IMR-90 (cell line): ENCODE measurements at regions not wholly inside any gene's neighbourhood (a gene's known extent, or its start where the extent isn't known, plus 50 kb on each side); places are given as distances from the start of the nearest gene placed in this dataset.

Experiments used
- ATAC-seq: fragments of 200-7000 bp; cut with Tn5 transposase; 2 replicates; pipeline ENCODE4 v1.9.1; 2020; ENCODE audit warnings: low read depth, mild to moderate bottlenecking, moderate library complexity
- BruUV-seq: library from RNA; stranded (reverse); fragments of 400-500 nt; replicated peaks from 2 replicates; lab custom pipeline; 2021; lab: Mats Ljungman, UMichigan
- CTCF ChIA-PET: fragments of 300-600 bp; formaldehyde crosslinking; extraction: SDS; loops from one replicate; lab custom pipeline; 2021; ENCODE audit warnings: antibody characterized with exemption; lab: Yijun Ruan, JAX
- POLR2A ChIA-PET: fragments of 300-600 bp; sonication (Branson Sonifier 250); formaldehyde crosslinking; loops from one replicate; lab custom pipeline; 2022; ENCODE audit warnings: antibody characterized with exemption; ENCODE audit not compliant: unreplicated experiment; lab: Charles Lee
- DNase-seq: peaks from one replicate; pipeline ENCODE4 v3.0.0; 2013
- H2AFZ ChIP-seq: replicated peaks from 2 replicates; pipeline ENCODE3; 2013; ENCODE audit warnings: low read length, mild to moderate bottlenecking; ENCODE audit not compliant: poor library complexity
- H2AK5ac ChIP-seq: 2 replicates; pipeline ENCODE4 v1.6.1; 2013; ENCODE audit warnings: low read depth, low read length, inconsistent platforms
- H2AK9ac ChIP-seq: replicated peaks from 2 replicates; pipeline ENCODE3; 2013; ENCODE audit warnings: mild to moderate bottlenecking, low read depth, low read length, moderate library complexity; ENCODE audit not compliant: poor library complexity
- H2BK120ac ChIP-seq: 2 replicates; pipeline ENCODE4 v1.6.1; 2013; ENCODE audit warnings: low read depth, low read length, inconsistent platforms
- H2BK15ac ChIP-seq: 3 replicates; pipeline ENCODE4 v1.6.1; 2013; ENCODE audit warnings: low read depth, low read length, inconsistent platforms
- H2BK20ac ChIP-seq: 2 replicates; pipeline ENCODE4 v1.6.1; 2013; ENCODE audit warnings: low read depth, mild to moderate bottlenecking, inconsistent platforms, low read length, moderate library complexity
- H2BK5ac ChIP-seq: 2 replicates; pipeline ENCODE4 v1.6.1; 2013; ENCODE audit warnings: mild to moderate bottlenecking, low read depth, low read length, inconsistent platforms; ENCODE audit not compliant: poor library complexity, severe bottlenecking
- H3K14ac ChIP-seq: replicated peaks from 2 replicates; pipeline ENCODE4 v1.6.1; 2013; ENCODE audit warnings: low read depth, low read length, inconsistent platforms
- H3K18ac ChIP-seq: 2 replicates; pipeline ENCODE4 v1.6.1; 2013; ENCODE audit warnings: low read depth, low read length, control low read depth
- H3K23ac ChIP-seq: 2 replicates; pipeline ENCODE4 v1.6.1; 2013; ENCODE audit warnings: low read depth, low read length, inconsistent platforms
- H3K27ac ChIP-seq: 2 replicates; pipeline ENCODE4 v1.5.1; 2013; ENCODE audit warnings: mild to moderate bottlenecking, control low read depth, low read length; ENCODE audit not compliant: insufficient read depth
- H3K27me3 ChIP-seq: 2 replicates; pipeline ENCODE4 v1.6.1; 2013; ENCODE audit warnings: low read length; ENCODE audit not compliant: control insufficient read depth, insufficient read depth
- H3K36me3 ChIP-seq: 2 replicates; pipeline ENCODE4 v1.6.1; 2013; ENCODE audit warnings: low read length, mixed read lengths; ENCODE audit not compliant: control insufficient read depth, insufficient read depth
- H3K4ac ChIP-seq: 2 replicates; pipeline ENCODE4 v1.6.1; 2013; ENCODE audit warnings: low read depth, low read length, inconsistent platforms
- H3K4me1 ChIP-seq: 2 replicates; pipeline ENCODE4 v1.6.1; 2013; ENCODE audit warnings: low read length, mixed read lengths; ENCODE audit not compliant: control insufficient read depth, insufficient read depth
- H3K4me2 ChIP-seq: 2 replicates; pipeline ENCODE4 v1.6.1; 2013; ENCODE audit warnings: low read depth, mild to moderate bottlenecking, control low read depth, low read length, moderate library complexity
- H3K4me3 ChIP-seq: 2 replicates; pipeline ENCODE4 v1.5.1; 2013; ENCODE audit warnings: low read depth, mild to moderate bottlenecking, control low read depth, low read length, moderate library complexity; ENCODE audit not compliant: insufficient read depth
- H3K56ac ChIP-seq: 2 replicates; pipeline ENCODE4 v1.6.1; 2013; ENCODE audit warnings: low read length, inconsistent platforms; ENCODE audit not compliant: insufficient read depth; ENCODE audit errors: extremely low read depth
- H3K79me1 ChIP-seq, 2 experiments: 2 replicates each; pipeline ENCODE4 v1.6.1; 2013; ENCODE audit warnings: low read length in 2 of 2, inconsistent platforms in 1 of 2, low read depth in 1 of 2
- H3K9ac ChIP-seq: 2 replicates; pipeline ENCODE4 v1.6.1; 2013; ENCODE audit warnings: low read depth, low read length, control low read depth
- H3K9me1 ChIP-seq: 2 replicates; pipeline ENCODE4 v1.6.1; 2013; ENCODE audit warnings: low read length, inconsistent platforms; ENCODE audit not compliant: insufficient read depth
- H3K9me3 ChIP-seq: 2 replicates; pipeline ENCODE4 v1.6.1; 2013; ENCODE audit warnings: low read length; ENCODE audit not compliant: control insufficient read depth, insufficient read depth
- H4K20me1 ChIP-seq: 2 replicates; pipeline ENCODE4 v1.6.1; 2013; ENCODE audit warnings: low read length, inconsistent platforms; ENCODE audit not compliant: insufficient read depth
- H4K5ac ChIP-seq: 2 replicates; pipeline ENCODE4 v1.6.1; 2013; ENCODE audit warnings: mild to moderate bottlenecking, low read depth, low read length, control low read depth
- H4K8ac ChIP-seq, 2 experiments: 2 replicates each; pipeline ENCODE4 v1.6.1; 2013; ENCODE audit warnings: low read depth in 2 of 2, low read length in 2 of 2, control low read depth in 1 of 2, inconsistent platforms in 1 of 2
- H4K91ac ChIP-seq: 2 replicates; pipeline ENCODE4 v1.6.1; 2013; ENCODE audit warnings: low read depth, low read length, inconsistent platforms; ENCODE audit not compliant: insufficient read depth
- CHD1 ChIP-seq: IDR thresholded peaks from 2 replicates; pipeline ENCODE4 v1.6.1; 2012; ENCODE audit warnings: low read depth, low read length, improper control_type of control experiment
- MAFK ChIP-seq: IDR thresholded peaks from 2 replicates; pipeline ENCODE4 v1.6.1; 2012; ENCODE audit warnings: low read depth, low read length, improper control_type of control experiment
- POLR2A ChIP-seq: IDR thresholded peaks from 2 replicates; pipeline ENCODE4 v1.6.1; 2012; ENCODE audit warnings: mild to moderate bottlenecking, low read depth, low read length
- RAD21 ChIP-seq: IDR thresholded peaks from 2 replicates; pipeline ENCODE4 v1.6.1; 2012; ENCODE audit warnings: low read length, improper control_type of control experiment
- RCOR1 ChIP-seq: IDR thresholded peaks from 2 replicates; pipeline ENCODE4 v1.6.1; 2012; ENCODE audit warnings: mild to moderate bottlenecking, low read length, improper control_type of control experiment; ENCODE audit not compliant: insufficient replicate concordance
- RFX5 ChIP-seq: IDR thresholded peaks from 2 replicates; pipeline ENCODE4 v1.8.0; 2012; ENCODE audit warnings: low read depth, mild to moderate bottlenecking, low read length, moderate library complexity
- SMC3 ChIP-seq: fragments of 150-350 bp; IDR thresholded peaks from 2 replicates; pipeline ENCODE4 v1.6.1; 2016; ENCODE audit warnings: low read depth, mild to moderate bottlenecking, antibody characterized with exemption, low read length, moderate library complexity
- USF2 ChIP-seq: fragments of 150-350 bp; IDR thresholded peaks from 2 replicates; pipeline ENCODE4 v1.6.1; 2017; ENCODE audit warnings: mild to moderate bottlenecking, antibody characterized with exemption, low read length, low read depth
- dilution Hi-C: fragments of 300-500 bp; cut with HindIII; formaldehyde crosslinking; loops from one replicate; pipeline ENCODE4 v1.14.3; 2018; ENCODE audit warnings: low sequenced_read_pairs; ENCODE audit not compliant: unreplicated experiment
- in situ Hi-C: fragments of 300-500 bp; cut with MboI; formaldehyde crosslinking; loops from 3 replicates; pipeline ENCODE4 v1.14.3; 2019; ENCODE audit warnings: low sequenced_read_pairs, inconsistent platforms, mixed read lengths
- intact Hi-C: fragments of 100-400 bp; cut with micrococcal nuclease; formaldehyde crosslinking; loops from 2 replicates; pipeline ENCODE4 v1.10.0; 2022
- TF ChIP-seq, protein P1 (sequence below): fragments of 150-350 bp; IDR thresholded peaks from 2 replicates; pipeline ENCODE4 v1.6.1; 2016; ENCODE audit warnings: low read depth, mild to moderate bottlenecking, low read length, moderate library complexity, borderline replicate concordance

- dilution Hi-C loops (no loop called here), intact Hi-C loops (no loop called here), in situ Hi-C loops (no loop called here)
- no peak overlapping the region for H2BK5ac ChIP-seq
- H2AFZ ChIP-seq, result no peak overlapping the region
- ATAC-seq, result no peak
- POLR2A ChIA-PET, result no interaction called here
- no peak overlapping the region for H3K27ac ChIP-seq
- H3K79me1 ChIP-seq, result no peaks in the 10 kb centered on the region
- no peak overlapping the region for H3K4me2 ChIP-seq
- no peak overlapping the region for H4K5ac ChIP-seq
- no peak overlapping the region for H3K4me3 ChIP-seq
- no peak overlapping the region for H3K23ac ChIP-seq
- H3K4ac ChIP-seq, result no peak overlapping the region
- peaks cover 3% of the 10 kb centered on the region; the same call in 1 of the 2 replicates for H3K9me3 ChIP-seq
- no peaks in the 10 kb centered on the region for H3K4me1 ChIP-seq
- H3K9me1 ChIP-seq, result no peaks in the 10 kb centered on the region
- H3K18ac ChIP-seq, result no peak overlapping the region
- no peak for DNase-seq
- H2AK9ac ChIP-seq, result no peak overlapping the region
- H3K27me3 ChIP-seq, result no peaks in the 10 kb centered on the region
- H4K20me1 ChIP-seq, result no peaks in the 10 kb centered on the region
- H2AK5ac ChIP-seq, result no peak overlapping the region
- no peak for TF ChIP-seq RCOR1
- TF ChIP-seq, protein P1, sequence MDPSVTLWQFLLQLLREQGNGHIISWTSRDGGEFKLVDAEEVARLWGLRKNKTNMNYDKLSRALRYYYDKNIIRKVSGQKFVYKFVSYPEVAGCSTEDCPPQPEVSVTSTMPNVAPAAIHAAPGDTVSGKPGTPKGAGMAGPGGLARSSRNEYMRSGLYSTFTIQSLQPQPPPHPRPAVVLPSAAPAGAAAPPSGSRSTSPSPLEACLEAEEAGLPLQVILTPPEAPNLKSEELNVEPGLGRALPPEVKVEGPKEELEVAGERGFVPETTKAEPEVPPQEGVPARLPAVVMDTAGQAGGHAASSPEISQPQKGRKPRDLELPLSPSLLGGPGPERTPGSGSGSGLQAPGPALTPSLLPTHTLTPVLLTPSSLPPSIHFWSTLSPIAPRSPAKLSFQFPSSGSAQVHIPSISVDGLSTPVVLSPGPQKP, result no peak
- TF ChIP-seq CHD1, result no peak
- TF ChIP-seq RAD21, result no peak
- no peak for TF ChIP-seq SMC3
- TF ChIP-seq USF2, result no peak
- no peak for TF ChIP-seq POLR2A
- no peak for TF ChIP-seq RFX5
- TF ChIP-seq MAFK, result no peak
- no peak overlapping the region for H2BK15ac ChIP-seq
- no peak overlapping the region for H3K9ac ChIP-seq
- BruUV-seq, result no TSS peak
- H3K56ac ChIP-seq, result no peak overlapping the region
- no peak overlapping the region for H2BK20ac ChIP-seq
- no peak overlapping the region for H2BK120ac ChIP-seq
- CTCF ChIA-PET, result no interaction called here
- no peak overlapping the region for H3K14ac ChIP-seq
- no peak overlapping the region for H4K91ac ChIP-seq
- H3K36me3 ChIP-seq, result no peaks in the 10 kb centered on the region
- H4K8ac ChIP-seq, result no peak overlapping the region
Observed at GRCh38 chr9:103362986-103363385, 367.9 kb downstream of the CYLC2 start.
